ENCODE measurements at regions not wholly inside any gene's neighbourhood (a gene's known extent, or its start where the extent isn't known, plus 50 kb on each side); places are given as distances from the start of the nearest gene placed in this dataset.
"Not testable (repeated sequence)": the region's sequence is repeated elsewhere in the genome, so short reads cannot be mapped to it uniquely, and the experiment has no call there.

- not testable (repeated sequence) for DNase-seq (ENCODE audit: low read depth in 2 of 2)
Observed at GRCh38 chr16:21487956-21488355, 111.4 kb upstream of the METTL9 start.

DNA sequence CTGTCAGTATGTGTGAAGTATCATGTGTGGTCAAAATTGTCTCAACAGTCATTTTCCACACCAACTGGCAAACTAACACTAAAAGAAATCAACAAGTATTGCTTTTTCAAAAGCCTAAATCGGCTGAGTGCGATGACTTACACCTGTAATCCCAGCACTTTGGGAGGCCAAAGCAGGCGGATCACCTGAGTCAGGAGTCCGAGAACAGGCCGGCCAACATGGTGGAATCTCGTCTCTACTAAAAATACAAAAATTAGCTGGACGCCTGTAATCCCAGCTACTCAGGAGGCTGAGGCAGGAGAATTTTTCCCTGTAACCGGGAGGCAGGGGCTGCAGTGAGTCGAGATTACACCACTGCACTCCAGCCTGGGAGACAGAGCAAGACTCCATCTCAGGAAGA, 100.3 kb upstream of the METTL9 start:
- DNase-seq (ENCODE audit: low read depth in 2 of 2), result not testable (repeated sequence)

- peak; percentile 38 to 70 for DNase-seq (ENCODE audit: low read depth in 2 of 2)
Observed at GRCh38 chr16:21501223-21501868, 98.0 kb upstream of the METTL9 start.

DNA sequence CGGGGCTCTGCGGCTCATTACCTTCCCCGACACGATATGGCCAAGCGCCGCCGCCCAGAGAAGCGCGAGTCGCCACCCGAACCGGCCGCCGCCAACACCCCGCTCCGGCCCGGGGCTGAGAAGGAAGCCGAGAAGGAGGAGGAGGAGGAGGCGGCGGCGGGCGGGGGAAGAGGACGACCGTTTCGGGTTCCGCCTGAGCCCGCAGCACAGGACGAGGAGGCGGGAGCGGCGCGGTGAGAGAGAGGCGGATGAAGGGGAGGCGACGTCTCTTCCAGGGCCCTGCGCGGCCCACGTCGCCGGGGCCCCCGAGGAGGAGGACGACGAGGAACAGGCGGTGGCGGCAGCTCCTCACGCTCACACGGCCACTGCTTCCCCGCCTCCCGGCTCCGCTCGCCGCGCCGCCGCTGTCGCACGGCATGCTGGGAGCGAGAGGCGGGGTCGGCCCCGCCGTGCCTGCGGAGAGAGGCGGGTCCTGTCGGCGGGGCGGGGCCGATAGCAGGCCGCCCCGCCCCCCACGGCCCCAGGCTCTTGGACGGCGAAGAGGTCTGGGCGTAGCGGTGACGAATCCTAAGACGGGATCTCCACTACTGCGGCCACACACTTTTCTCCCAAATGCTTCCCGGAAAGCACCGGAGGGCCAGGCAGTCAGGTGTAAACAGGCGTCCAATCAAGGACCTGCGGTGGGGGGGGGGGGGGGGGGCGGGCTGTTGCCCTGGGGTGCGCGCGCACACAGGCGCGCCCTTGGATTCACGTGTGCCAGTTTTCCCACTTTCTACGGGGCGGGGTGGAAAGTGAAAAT, 97.3 kb upstream of the METTL9 start:
- DNase-seq (ENCODE audit: low read depth in 2 of 2), result peak; percentile 82 to 91

DNA sequence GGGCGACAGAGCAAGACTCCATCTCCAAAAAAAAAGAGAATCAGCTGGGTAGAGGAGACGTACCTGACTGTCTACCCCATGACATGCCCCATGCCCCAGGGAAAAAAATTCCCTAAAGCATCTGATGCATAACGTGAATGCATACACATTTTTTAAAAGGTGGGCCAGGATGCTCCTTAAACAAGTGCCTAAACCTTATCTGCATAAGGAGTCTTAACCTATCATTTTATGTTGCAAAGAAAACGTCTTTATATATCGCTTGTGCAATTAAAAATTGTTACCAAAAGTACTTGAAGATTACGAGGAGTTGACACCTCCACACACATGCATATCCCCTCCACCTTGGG, 95.8 kb upstream of the METTL9 start:
- DNase-seq (ENCODE audit: low read depth in 2 of 2), result not testable (repeated sequence)

- not testable (repeated sequence) for DNase-seq (ENCODE audit: low read depth in 2 of 2)
Observed at GRCh38 chr16:21503941-21504832, 95.2 kb upstream of the METTL9 start.

DNA sequence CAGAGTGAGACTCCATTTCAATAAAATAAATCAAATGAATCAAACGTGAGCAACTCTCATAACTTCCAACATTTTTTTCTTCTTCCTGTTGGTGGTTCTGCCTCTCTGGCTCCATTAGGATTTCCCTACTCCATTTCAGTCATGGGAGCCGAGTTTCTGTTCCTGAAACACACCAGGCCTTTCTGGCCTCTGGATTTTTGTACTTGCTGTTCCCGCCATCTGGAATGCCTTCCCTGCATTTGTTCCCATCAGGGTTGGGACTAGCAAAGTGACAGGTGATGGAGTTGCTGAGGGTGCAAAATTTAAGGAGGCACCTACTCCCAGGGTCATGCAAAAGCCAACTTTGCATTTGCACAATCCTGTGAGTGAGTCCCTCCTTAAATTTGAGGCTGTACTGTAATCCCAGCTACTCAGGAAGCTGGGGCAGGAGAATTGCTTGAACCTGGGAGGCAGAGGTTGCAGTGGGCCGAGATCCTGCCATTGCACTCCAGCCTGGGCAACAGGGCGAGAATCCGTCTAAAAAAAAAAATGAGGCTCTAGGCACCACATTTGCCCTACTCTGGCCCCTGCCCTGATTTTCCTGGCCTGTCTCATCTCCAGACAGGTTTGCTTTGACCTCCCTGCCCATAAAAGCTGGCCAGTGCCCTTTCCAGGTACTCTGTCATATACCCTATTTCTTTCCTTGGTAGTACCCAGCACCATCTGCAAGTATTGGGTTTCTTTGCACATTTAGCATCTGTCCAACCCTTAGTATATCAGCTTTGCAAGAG, 93.4 kb upstream of the METTL9 start:
- DNase-seq (ENCODE audit: low read depth in 2 of 2), result not testable (repeated sequence)

DNA sequence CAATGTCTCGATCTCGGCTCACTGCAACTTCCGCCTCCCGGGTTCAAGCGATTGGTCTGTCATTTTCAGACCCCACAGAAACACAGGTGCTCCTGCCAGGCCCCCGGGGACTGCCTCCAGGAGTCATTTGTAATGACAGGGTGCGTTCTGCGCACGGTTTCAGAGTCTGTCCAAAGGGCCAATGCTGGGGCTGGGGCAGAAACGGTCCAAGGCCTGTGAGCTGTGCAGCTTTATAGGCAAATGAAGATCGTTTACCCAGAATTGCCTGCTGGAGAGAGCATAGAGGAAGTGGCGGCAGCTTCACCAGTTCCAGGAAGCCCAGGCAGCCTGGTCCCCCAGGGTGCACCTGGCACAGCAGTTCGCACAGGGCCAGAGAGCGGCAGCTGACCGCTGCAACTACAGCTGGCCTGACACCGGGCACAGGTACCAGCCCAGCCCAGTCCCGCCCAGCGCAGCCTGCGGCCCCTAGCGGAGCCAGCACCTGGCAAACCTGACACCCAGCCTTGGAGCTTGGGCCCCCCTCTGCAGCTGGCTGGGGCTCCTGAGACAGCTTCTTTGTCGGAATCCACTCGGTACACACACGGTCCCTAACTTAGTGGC, 92.4 kb upstream of the METTL9 start:
- peak in 1 of 2 donors; percentile 61 for DNase-seq (ENCODE audit: low read depth in 2 of 2)

DNA sequence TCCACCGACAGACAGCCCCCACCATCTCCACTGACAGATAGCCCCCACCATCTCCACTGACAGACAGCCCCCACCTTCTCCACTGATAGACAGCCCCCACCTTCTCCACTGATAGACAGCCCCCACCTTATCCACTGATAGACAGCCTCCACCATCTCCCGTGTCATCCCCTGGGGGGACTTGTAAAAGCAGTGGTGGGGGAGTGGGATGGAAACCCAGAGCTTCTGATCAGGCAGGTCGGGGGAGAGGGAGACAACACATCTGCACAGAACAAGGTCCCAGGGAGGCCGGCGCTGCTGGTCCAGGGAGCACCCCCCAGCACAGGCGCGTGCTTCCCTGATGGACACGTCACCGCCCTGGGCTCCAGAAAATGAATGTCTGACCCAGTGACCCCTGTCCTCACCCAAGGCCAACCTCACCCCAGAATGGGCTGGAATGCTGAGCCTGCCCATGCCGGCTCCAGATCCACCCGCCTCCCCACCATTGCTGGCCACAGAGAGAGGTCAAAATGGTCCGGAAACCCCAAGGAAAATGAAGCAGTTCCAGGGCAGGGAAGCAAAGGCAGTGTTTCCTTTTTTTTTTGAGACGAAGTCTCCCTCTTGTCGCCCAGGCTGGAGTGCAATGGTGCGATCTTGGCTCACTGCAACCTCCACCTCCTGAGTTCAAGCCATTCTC, 91.6 kb upstream of the METTL9 start:
- not testable (repeated sequence) for DNase-seq (ENCODE audit: low read depth in 2 of 2)

- peak in 1 of 2 donors; percentile 37 for DNase-seq (ENCODE audit: low read depth in 2 of 2)
Observed at GRCh38 chr16:21508661-21509436, 90.5 kb upstream of the METTL9 start.

DNA sequence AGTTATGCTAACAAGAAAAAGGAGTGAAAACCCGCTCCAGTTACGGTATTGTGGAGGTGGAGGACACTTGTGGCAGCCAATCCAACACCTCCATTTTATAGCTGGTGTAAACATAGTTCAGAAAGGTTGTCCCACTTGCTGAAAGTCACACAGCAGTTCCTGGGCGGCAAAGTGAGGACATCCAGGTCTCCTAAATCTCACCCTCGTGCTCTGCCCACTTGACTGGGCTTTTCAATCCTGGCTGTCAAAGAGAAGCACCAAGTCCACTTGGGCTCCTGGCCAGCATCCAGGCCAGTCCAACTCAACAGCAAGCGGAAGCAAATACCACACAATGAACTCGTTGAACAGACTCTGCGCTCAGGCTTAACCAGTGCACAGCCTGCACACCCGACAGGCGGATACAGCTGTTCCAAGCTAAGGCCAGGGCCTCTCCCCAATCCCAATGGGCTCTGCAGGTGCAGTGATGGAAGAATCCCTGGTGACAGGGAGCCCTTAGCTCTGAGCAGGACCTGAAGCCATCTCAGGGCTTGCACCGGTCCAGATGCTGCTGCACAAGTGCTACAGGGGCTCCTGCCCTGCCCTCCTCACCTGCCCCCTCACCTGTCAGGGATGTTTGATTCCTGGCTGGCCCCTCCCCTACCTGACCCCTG, 89.8 kb upstream of the METTL9 start:
- DNase-seq (ENCODE audit: low read depth in 2 of 2), result not testable (repeated sequence)

DNA sequence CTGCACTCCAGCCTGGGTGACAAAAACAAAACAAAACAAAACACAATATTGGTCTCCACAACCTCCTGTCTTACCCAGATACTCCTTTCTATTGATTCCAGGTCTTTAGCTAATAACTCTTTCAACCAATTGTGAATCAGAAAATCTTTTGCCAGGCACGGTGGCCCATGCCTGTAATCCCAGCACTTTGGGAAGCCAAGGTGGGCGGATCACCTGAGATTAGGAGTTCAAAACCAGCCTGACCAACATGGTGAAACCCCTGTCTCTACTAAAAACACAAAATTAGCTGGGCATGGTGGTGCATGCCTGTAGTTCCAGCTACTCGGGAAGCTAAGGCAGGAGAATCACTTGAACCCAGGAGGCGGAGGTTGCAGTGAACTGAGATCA, 88.5 kb upstream of the METTL9 start:
- not testable (repeated sequence) for DNase-seq (ENCODE audit: low read depth in 2 of 2)

GRCh38 chr16:21511315-21512210, 87.8 kb upstream of the METTL9 start:
- DNase-seq (ENCODE audit: low read depth in 2 of 2), result not testable (repeated sequence)

- not testable (repeated sequence) for DNase-seq (ENCODE audit: low read depth in 2 of 2)
Observed at GRCh38 chr16:21512280-21513192, 86.8 kb upstream of the METTL9 start.

DNA sequence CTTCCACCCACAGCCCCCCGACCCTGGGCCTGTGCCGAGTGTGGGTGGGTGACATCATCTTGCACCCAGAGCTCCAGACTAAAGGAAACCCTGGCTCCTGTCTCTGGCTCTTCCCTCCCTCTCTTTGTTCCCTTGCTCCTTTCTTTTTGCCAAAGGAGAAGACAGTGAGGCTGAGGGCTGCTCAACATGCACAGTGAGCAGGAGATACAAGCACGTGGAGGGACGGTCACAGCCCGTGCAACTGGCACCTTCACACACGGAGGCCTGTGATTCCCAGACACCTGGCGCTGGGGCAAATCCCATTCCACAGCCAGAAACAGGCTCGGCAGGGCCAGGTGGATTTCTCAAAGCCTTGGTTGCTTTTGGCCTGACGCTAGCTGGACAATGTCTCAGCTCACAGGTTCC, 86.0 kb upstream of the METTL9 start:
- not testable (repeated sequence) for DNase-seq (ENCODE audit: low read depth in 2 of 2)

- not testable (repeated sequence) for DNase-seq (ENCODE audit: low read depth in 2 of 2)
Observed at GRCh38 chr16:21513812-21514473, 85.4 kb upstream of the METTL9 start.

- not testable (repeated sequence) for DNase-seq (ENCODE audit: low read depth in 2 of 2)
Observed at GRCh38 chr16:21514474-21514840, 84.9 kb upstream of the METTL9 start.
